Loucy (cell line): ENCODE measurements at regions not wholly inside any gene's neighbourhood (a gene's known extent, or its start where the extent isn't known, plus 50 kb on each side); places are given as distances from the start of the nearest gene placed in this dataset.

Experiments
- EZH2phosphoT487 ChIP-seq: fragments of 200-600 bp; IDR thresholded peaks from 2 replicates; pipeline ENCODE4 v1.6.1; 2018; ENCODE audit warnings: antibody characterized with exemption, mild to moderate bottlenecking, moderate library complexity, borderline replicate concordance
- TF ChIP-seq, protein P1 (sequence below): fragments of 200-600 bp; sonication (generic); conservative IDR thresholded peaks from 2 replicates; pipeline ENCODE4 v1.5.1; 2014; ENCODE audit warnings: mild to moderate bottlenecking, antibody characterized with exemption, low read length

DNA sequence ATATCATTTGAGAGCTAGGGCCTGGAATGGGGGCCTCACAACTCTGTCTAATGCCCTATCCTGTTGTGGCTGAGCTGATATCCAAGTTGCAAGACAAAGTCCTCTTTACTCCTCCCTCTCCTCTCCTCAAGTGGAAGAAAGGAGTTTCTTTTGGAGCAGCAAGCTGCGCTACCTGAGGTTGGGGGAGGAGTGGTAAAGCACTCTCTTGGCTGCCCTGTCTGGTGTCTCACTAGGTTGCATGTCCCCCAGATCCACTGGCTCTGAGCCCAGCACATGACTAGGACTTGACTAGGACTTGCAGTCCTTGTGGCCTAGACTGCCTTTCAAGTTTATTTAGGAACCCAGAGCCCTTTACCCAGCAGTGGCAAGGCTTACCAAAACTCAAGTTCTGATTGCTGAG is 141.1 kb upstream of the SETMAR start:
- TF ChIP-seq, protein P1, sequence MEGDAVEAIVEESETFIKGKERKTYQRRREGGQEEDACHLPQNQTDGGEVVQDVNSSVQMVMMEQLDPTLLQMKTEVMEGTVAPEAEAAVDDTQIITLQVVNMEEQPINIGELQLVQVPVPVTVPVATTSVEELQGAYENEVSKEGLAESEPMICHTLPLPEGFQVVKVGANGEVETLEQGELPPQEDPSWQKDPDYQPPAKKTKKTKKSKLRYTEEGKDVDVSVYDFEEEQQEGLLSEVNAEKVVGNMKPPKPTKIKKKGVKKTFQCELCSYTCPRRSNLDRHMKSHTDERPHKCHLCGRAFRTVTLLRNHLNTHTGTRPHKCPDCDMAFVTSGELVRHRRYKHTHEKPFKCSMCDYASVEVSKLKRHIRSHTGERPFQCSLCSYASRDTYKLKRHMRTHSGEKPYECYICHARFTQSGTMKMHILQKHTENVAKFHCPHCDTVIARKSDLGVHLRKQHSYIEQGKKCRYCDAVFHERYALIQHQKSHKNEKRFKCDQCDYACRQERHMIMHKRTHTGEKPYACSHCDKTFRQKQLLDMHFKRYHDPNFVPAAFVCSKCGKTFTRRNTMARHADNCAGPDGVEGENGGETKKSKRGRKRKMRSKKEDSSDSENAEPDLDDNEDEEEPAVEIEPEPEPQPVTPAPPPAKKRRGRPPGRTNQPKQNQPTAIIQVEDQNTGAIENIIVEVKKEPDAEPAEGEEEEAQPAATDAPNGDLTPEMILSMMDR, result no peak
- TF ChIP-seq EZH2phosphoT487, result no peak
